PC-3 (cell line): ENCODE measurements at regions not wholly inside any gene's neighbourhood (a gene's known extent, or its start where the extent isn't known, plus 50 kb on each side); places are given as distances from the start of the nearest gene placed in this dataset.

Experiments used
- ATAC-seq: fragments of 200-7000 bp; cut with Tn5 transposase; 2 replicates; pipeline ENCODE4 v1.9.1; 2020; ENCODE audit warnings: mild to moderate bottlenecking, moderate library complexity
- BruUV-seq: library from RNA; stranded (reverse); fragments of 400-500 nt; replicated peaks from 2 replicates; lab custom pipeline; 2021; lab: Mats Ljungman, UMichigan
- CTCF ChIA-PET: fragments of 300-600 bp; sonication (Branson Sonifier 250); formaldehyde crosslinking; loops from one replicate; lab custom pipeline; 2022; ENCODE audit warnings: antibody characterized with exemption; lab: Charles Lee
- POLR2A ChIA-PET: fragments of 300-600 bp; sonication (Branson Sonifier 250); formaldehyde crosslinking; loops from one replicate; lab custom pipeline; 2022; ENCODE audit warnings: antibody characterized with exemption; ENCODE audit not compliant: unreplicated experiment; lab: Charles Lee
- DNase-seq: peaks from one replicate; pipeline ENCODE4 v3.0.0-alpha.2; 2015
- H2AFZ ChIP-seq: fragments of 300-600 bp; sonication (generic); 2 replicates; pipeline ENCODE4 v1.6.0; 2016; ENCODE audit warnings: antibody characterized with exemption, low read length
- H3F3A ChIP-seq: fragments of 300-600 bp; sonication (generic); one replicate; pipeline ENCODE4 v1.6.0; 2017; ENCODE audit warnings: antibody characterized with exemption, low read length, control low read depth, mild to moderate bottlenecking; ENCODE audit not compliant: unreplicated experiment
- H3K27ac ChIP-seq: fragments of 300-600 bp; sonication (generic); 2 replicates; pipeline ENCODE4 v1.5.1; 2016; ENCODE audit warnings: mild to moderate bottlenecking, low read length
- H3K27me3 ChIP-seq: fragments of 300-600 bp; sonication (generic); 2 replicates; pipeline ENCODE4 v1.6.1; 2016; ENCODE audit warnings: low read length, mixed read lengths
- H3K36me3 ChIP-seq: fragments of 300-600 bp; sonication (generic); 2 replicates; pipeline ENCODE4 v1.6.1; 2016; ENCODE audit warnings: low read depth, mixed run types, low read length, mixed read lengths
- H3K4me1 ChIP-seq: fragments of 300-600 bp; sonication (generic); 2 replicates; pipeline ENCODE4 v1.5.1; 2016; ENCODE audit warnings: low read length; ENCODE audit not compliant: insufficient read depth
- H3K4me2 ChIP-seq: fragments of 300-600 bp; sonication (generic); 2 replicates; pipeline ENCODE4 v1.6.0; 2016; ENCODE audit warnings: low read length
- H3K4me3 ChIP-seq: fragments of 300-600 bp; sonication (generic); 2 replicates; pipeline ENCODE4 v1.5.1; 2016; ENCODE audit warnings: mild to moderate bottlenecking, low read length, mixed read lengths
- H3K79me2 ChIP-seq: fragments of 300-600 bp; sonication (generic); 2 replicates; pipeline ENCODE4 v1.6.1; 2017; ENCODE audit warnings: low read length, mixed read lengths
- H3K9ac ChIP-seq: fragments of 300-600 bp; sonication (generic); 2 replicates; pipeline ENCODE4 v1.6.0; 2016; ENCODE audit warnings: mild to moderate bottlenecking, low read length
- H3K9me2 ChIP-seq: fragments of 300-600 bp; sonication (generic); replicated peaks from 2 replicates; pipeline ENCODE4 v1.6.1; 2016; ENCODE audit warnings: mixed run types, low read length, mixed read lengths
- H3K9me3 ChIP-seq: fragments of 300-600 bp; sonication (generic); 2 replicates; pipeline ENCODE4 v1.6.1; 2016; ENCODE audit warnings: low read length, mixed read lengths
- H4K20me1 ChIP-seq: fragments of 300-600 bp; sonication (generic); 2 replicates; pipeline ENCODE4 v1.6.1; 2016; ENCODE audit warnings: low read length, mixed read lengths
- CTCF ChIP-seq: fragments of 300-600 bp; sonication (generic); conservative IDR thresholded peaks from 2 replicates; pipeline ENCODE4 v1.5.1; 2017; ENCODE audit warnings: antibody characterized with exemption, low read depth, mild to moderate bottlenecking, low read length
- EZH2 ChIP-seq: fragments of 300-600 bp; sonication (generic); IDR thresholded peaks from one replicate; pipeline ENCODE4 v1.6.1; 2017; ENCODE audit warnings: antibody characterized with exemption, mild to moderate bottlenecking, low read length; ENCODE audit not compliant: unreplicated experiment
- EZH2phosphoT487 ChIP-seq: fragments of 300-600 bp; sonication (generic); IDR thresholded peaks from 2 replicates; pipeline ENCODE4 v1.6.1; 2018; ENCODE audit warnings: mild to moderate bottlenecking, antibody characterized with exemption, low read length, borderline replicate concordance
- intact Hi-C: fragments of 100-400 bp; cut with micrococcal nuclease; formaldehyde crosslinking; loops from 2 replicates; pipeline ENCODE4 v1.9.0; 2023

- no peak for ATAC-seq
- Histone ChIP-seq H3K79me2 (no peaks in the 10 kb centered on the region), H3K4me3 (no peak overlapping the region), H3K27ac (no peak overlapping the region), H3K27me3 (peaks cover 33% of the 10 kb centered on the region), H3F3A (no peaks in the 10 kb centered on the region), H3K9me3 (no peaks in the 10 kb centered on the region), H3K36me3 (no peaks in the 10 kb centered on the region), H2AFZ (no peak overlapping the region), H3K9ac (no peak overlapping the region), H3K4me2 (no peak overlapping the region), H3K9me2 (no peaks in the 10 kb centered on the region), H4K20me1 (no peaks in the 10 kb centered on the region), H3K4me1 (no peaks in the 10 kb centered on the region)
- ChIA-PET CTCF (no interaction called here), POLR2A (no interaction called here)
- no peak for TF ChIP-seq EZH2phosphoT487
- no peak for TF ChIP-seq CTCF
- TF ChIP-seq EZH2: no peak
- no peak for DNase-seq
- no TSS peak for BruUV-seq
- intact Hi-C loops: no loop called here
Observed at GRCh38 chr12:4991373-4991772, 52.3 kb upstream of the KCNA5 start.

- Histone ChIP-seq H3K36me3 (no peaks in the 10 kb centered on the region), H3K9ac (no peak overlapping the region), H3K4me3 (no peak overlapping the region), H2AFZ (no peak overlapping the region), H3K4me2 (no peak overlapping the region), H3K9me2 (no peaks in the 10 kb centered on the region), H3K4me1 (no peaks in the 10 kb centered on the region), H3F3A (no peaks in the 10 kb centered on the region), H4K20me1 (no peaks in the 10 kb centered on the region), H3K9me3 (no peaks in the 10 kb centered on the region), H3K27ac (no peak overlapping the region), H3K79me2 (no peaks in the 10 kb centered on the region), H3K27me3 (peaks cover 33% of the 10 kb centered on the region)
- TF ChIP-seq CTCF: no peak
- no peak for TF ChIP-seq EZH2phosphoT487
- no peak for TF ChIP-seq EZH2
- DNase-seq (no peak), ATAC-seq (no peak)
- intact Hi-C loops: no loop called here
- POLR2A ChIA-PET: no interaction called here
- CTCF ChIA-PET: no interaction called here
- no TSS peak for BruUV-seq
Observed at GRCh38 chr12:4991801-4992200, 51.9 kb upstream of the KCNA5 start.

- H3K9ac ChIP-seq: no peak overlapping the region
- H3K4me2 ChIP-seq: no peak overlapping the region
- DNase-seq (no peak), ATAC-seq (no peak)
- POLR2A ChIA-PET: no interaction called here
- no peak overlapping the region for H3K27ac ChIP-seq
- CTCF ChIA-PET: no interaction called here
- intact Hi-C loops: no loop called here
- no peak for TF ChIP-seq EZH2
- no peaks in the 10 kb centered on the region for H4K20me1 ChIP-seq
- H2AFZ ChIP-seq: no peak overlapping the region
- no peaks in the 10 kb centered on the region for H3K9me2 ChIP-seq
- peaks cover 23% of the 10 kb centered on the region for H3K27me3 ChIP-seq
- H3K4me1 ChIP-seq: no peaks in the 10 kb centered on the region
- no peak overlapping the region for H3K4me3 ChIP-seq
- H3K79me2 ChIP-seq: no peaks in the 10 kb centered on the region
- H3K9me3 ChIP-seq: no peaks in the 10 kb centered on the region
- H3F3A ChIP-seq: no peaks in the 10 kb centered on the region
- BruUV-seq: no TSS peak
- no peaks in the 10 kb centered on the region for H3K36me3 ChIP-seq
Observed at GRCh38 chr12:4992871-4993270, 50.8 kb upstream of the KCNA5 start.
